ENCODE measurements at regions not wholly inside any gene's neighbourhood (a gene's known extent, or its start where the extent isn't known, plus 50 kb on each side); places are given as distances from the start of the nearest gene placed in this dataset.

DNA sequence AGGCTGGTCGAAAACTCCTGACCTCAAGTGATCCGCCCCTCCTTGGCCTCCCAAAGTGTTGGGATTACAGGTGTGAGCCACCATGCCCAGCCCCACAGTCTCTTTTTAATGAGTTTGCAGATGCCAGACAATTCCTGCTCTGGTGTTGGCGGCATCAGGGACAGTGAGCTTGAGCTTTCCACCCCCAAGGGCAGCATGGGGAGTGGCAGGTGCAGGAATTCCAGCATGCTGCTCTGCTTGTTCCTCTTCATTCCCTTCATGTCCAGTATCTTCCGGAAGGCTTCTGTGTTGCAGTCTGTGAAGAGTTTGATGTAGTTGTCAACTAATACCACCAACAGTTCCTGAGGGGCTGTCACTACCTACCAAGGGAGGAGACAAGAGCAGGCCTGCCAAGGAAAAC is 137.3 kb downstream of the SS18 start:
- TF ChIP-seq, protein P1, sequence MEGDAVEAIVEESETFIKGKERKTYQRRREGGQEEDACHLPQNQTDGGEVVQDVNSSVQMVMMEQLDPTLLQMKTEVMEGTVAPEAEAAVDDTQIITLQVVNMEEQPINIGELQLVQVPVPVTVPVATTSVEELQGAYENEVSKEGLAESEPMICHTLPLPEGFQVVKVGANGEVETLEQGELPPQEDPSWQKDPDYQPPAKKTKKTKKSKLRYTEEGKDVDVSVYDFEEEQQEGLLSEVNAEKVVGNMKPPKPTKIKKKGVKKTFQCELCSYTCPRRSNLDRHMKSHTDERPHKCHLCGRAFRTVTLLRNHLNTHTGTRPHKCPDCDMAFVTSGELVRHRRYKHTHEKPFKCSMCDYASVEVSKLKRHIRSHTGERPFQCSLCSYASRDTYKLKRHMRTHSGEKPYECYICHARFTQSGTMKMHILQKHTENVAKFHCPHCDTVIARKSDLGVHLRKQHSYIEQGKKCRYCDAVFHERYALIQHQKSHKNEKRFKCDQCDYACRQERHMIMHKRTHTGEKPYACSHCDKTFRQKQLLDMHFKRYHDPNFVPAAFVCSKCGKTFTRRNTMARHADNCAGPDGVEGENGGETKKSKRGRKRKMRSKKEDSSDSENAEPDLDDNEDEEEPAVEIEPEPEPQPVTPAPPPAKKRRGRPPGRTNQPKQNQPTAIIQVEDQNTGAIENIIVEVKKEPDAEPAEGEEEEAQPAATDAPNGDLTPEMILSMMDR (IDR thresholded peaks at IDR 0.05): no peak
- no peak for TF ChIP-seq POLR2A (IDR thresholded peaks at IDR 0.05)

All from thyroid gland (tissue), 4 donors.